ENCODE measurements at regions not wholly inside any gene's neighbourhood (a gene's known extent, or its start where the extent isn't known, plus 50 kb on each side); places are given as distances from the start of the nearest gene placed in this dataset.
"Not testable (repeated sequence)": the region's sequence is repeated elsewhere in the genome, so short reads cannot be mapped to it uniquely, and the experiment has no call there.

- DNase-seq (ENCODE audit: low read depth, low spot score), result no peak
These were observed 89.7 kb upstream of the SH3BP4 start for GRCh38 chr2:234861841-234862735.

DNA sequence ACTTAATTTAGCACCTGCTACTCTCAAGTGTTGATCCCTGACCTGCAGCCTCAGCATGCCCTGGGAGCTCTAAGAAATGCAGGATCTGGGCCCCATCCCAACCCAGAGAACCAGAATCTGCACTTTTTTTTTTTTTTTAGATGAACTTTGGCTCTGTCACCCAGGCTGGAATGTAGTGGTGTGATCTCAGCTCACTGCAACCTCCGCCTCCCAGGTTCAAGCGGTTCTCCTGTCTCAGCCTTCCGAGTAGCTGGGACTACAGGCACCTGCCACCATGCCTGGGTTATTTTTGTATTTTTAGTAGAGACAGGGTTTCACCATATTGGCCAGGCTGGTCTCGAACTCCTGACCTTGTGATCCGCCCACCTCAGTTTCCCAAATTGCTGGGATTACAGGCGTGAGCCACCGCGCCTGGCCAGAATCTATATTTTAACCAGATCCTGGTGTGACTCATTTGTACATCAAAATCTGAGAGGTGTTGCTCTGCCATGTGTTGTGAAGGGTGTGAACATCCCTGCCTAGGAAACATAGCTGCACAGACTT is 92.4 kb upstream of the SH3BP4 start:
- DNase-seq (ENCODE audit: low read depth, low spot score), result not testable (repeated sequence)

- peak; percentile 51 for DNase-seq (ENCODE audit: low read depth, low spot score)
These were observed 93.0 kb upstream of the SH3BP4 start for GRCh38 chr2:234858790-234859329.

DNA sequence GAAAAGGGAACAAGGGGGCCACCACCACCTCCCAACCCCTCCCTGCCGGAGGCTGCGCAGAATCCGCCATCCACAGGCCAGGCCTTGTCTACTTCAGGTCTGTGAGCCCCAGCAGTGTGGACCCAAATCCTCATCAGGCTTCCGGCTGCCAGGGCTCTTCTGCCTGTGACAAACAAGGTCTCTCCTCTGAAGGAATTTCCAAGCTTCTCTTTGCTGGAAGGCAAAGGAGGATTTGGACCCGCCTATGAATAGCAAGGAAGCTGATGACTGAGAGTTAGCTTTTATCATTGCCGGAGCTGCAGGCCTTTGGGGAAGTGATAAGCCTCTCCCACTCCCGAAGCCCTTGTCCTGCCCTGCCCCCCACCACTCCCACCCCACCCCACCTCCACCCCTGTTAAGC is 93.7 kb upstream of the SH3BP4 start:
- peak; percentile 73 for DNase-seq (ENCODE audit: low read depth, low spot score)

DNA sequence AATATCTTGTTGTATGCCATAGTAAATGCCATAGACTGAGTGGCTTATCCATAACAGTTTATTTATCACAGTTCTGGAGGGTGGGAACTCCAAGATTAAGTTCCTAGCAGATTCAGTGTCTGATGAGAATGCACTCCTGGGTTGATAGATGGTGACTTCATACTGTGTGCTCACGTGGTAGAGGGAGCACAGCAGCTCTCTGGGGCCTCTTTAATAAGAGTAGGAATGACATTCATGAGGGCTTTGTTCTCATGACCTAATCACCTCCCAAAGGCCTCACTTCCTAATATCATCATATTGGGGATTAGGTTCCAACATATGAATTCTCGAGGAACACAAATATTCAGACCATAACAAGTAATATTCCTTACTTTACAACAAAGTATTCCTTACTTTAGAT is 98.1 kb upstream of the SH3BP4 start:
- DNase-seq (ENCODE audit: low read depth, low spot score), result no peak

GRCh38 chr2:234852941-234853340 is 98.9 kb upstream of the SH3BP4 start:
- no peak for DNase-seq (ENCODE audit: low read depth, low spot score)

DNA sequence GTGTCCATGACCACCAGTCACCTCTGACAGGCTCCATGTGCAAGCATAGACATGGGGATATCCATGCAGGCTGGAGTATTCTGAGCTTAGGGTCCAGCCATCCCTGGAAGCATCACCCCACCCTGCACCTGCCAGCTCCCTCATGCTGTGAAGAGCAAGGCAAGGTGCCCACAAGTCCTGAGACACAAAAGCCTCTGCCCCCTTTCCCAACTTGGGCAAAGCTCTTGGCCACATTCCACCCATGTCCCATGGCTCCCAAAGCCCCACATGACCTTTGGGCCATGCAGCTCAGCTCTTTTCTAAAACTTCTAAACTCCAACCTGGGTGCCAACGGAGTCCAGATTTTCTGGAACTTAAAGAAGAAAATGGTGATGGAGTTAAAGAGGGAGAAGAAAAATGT is 99.8 kb upstream of the SH3BP4 start:
- DNase-seq (ENCODE audit: low read depth, low spot score), result no peak

GRCh38 chr2:234851451-234851850 is 100.4 kb upstream of the SH3BP4 start:
- DNase-seq (ENCODE audit: low read depth, low spot score), result no peak

GRCh38 chr2:234850818-234851217 is 101.0 kb upstream of the SH3BP4 start:
- no peak for DNase-seq (ENCODE audit: low read depth, low spot score)

DNA sequence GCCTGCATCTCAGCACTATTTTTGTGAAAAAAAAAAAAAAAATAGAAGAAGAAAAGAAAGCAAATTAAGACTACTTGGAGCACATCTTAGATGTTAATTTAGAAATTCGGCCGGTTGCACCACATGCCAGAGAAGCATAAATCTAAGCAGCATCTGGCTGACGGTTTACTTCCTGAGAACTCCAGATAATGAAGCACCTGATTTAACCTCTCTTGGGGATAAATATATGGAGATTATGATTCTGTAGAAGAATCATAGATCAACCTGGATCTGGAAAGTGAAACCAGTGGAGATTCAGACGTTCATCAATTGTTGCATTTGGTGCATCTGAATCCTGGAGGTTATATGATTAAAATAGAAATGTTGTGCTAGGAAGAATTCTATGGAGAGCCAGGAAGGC is 102.1 kb upstream of the SH3BP4 start:
- DNase-seq (ENCODE audit: low read depth, low spot score), result no peak

DNA sequence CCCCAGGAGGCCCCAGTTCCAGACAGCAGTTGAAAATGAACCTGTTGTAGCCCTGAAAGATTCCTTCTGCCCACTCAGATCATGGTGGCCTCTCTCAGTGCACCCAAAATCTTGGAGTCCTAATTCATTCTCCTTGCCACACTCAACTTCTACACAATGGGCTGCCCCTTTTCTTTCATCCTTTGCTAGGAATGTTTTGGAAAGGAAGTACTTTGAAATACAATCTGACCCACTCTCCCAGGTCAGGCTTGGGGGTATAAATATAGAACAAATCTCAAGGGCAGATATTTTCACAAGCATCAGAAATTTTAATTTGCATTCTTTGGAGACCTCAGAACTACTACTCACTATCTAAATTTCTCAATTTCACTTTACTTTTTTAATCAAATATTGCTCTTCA is 103.2 kb upstream of the SH3BP4 start:
- DNase-seq (ENCODE audit: low read depth, low spot score), result no peak

GRCh38 chr2:234847639-234848038 is 104.2 kb upstream of the SH3BP4 start:
- DNase-seq (ENCODE audit: low read depth, low spot score), result no peak

DNA sequence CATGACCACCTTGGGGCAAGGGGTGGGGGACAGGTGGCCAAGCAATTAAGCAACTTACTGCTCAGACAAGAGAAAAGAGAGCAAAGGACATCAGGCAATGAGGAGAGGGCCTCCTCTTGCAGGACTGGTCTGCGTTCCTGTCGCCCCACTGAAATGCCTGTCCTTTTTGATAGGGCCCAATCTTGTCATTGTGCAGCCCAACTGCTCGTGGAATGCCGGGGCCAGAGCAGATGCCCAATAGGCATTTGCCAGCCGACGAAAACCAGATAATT is 104.5 kb upstream of the SH3BP4 start:
- peak; percentile 73 for DNase-seq (ENCODE audit: low read depth, low spot score)

DNA sequence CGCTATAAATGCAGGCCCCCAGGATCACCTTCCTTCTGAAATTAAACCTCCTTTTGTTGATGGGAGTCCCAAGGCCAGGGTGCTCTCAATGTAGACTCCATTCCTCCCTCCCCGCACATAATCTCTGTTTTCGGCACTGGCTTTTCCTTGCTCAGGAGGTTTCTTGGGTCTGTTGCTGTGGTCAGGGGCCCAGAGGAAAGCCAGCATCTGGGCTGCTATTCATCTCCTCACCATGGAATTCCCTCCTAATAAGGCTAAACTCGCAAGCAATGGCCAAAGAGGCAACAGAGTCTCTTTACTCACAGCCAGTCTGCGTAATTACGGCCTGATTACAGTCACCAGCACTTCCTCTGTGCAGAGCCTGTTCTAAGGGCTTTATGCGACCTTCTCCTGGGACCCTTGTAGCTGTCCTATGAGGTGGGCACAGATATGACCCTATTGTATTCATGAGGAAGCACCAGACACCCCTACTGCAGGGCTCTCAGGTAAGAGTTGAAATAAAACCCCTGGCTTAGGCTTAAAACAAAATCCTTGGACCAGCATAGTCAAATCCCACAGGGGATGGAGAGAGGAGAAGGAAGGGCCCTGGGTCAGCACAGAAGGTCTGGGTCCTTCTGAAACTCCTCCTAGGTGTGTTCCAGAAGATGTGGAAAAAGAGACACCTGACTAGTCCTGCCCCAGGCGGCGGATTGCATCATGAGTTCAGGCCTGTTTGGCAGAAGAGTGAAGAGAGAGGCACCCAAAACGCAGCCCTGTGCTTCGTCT is 105.0 kb upstream of the SH3BP4 start:
- peak; percentile 38 for DNase-seq (ENCODE audit: low read depth, low spot score)

GRCh38 chr2:234845602-234846590 is 105.9 kb upstream of the SH3BP4 start:
- DNase-seq (ENCODE audit: low read depth, low spot score), result no peak

DNA sequence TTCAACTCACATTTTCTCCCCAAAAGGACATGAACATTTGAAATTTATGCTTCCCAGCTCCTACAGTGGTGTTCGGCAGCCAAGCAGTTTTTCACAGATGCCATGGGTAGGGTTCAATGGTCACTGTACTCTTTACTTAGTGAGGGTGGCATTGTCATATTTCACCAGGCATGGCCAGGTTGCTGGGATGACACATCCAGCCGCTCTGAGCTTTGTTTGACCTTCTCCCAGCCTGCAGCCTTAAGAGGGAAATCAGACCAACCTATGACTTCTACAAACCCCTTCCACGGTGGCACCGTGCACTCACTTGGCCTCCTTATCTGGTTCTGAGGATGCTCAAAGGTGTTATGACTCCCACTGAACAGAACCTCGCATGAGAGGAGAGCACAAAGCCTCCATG is 108.4 kb upstream of the SH3BP4 start:
- DNase-seq (ENCODE audit: low read depth, low spot score), result no peak

DNA sequence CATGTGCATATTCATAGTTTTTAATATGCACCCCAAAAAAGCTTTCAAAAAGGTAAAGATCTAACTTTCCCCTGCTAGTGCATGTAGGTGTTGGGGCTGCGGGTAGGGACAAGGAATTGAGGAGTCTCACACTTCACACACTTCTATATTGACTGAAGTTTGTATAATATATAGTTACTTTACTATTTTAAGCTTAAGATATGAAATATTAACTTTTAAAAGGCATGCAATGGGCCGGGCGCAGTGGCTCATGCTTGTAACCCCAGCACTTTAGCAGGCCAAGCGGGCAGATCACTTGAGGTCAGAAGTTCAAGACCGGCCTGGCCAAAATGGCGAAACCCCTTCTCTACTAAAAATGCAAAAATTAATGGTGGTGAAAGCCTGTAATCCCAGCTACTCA is 109.1 kb upstream of the SH3BP4 start:
- DNase-seq (ENCODE audit: low read depth, low spot score), result no peak

- no peak for DNase-seq (ENCODE audit: low read depth, low spot score)
These were observed 110.3 kb upstream of the SH3BP4 start for GRCh38 chr2:234841321-234842015.

- DNase-seq (ENCODE audit: low read depth, low spot score), result peak; percentile 85
These were observed 111.5 kb upstream of the SH3BP4 start for GRCh38 chr2:234840336-234840735.

GRCh38 chr2:234839285-234839684 is 112.5 kb upstream of the SH3BP4 start:
- DNase-seq (ENCODE audit: low read depth, low spot score), result peak; percentile 68

DNA sequence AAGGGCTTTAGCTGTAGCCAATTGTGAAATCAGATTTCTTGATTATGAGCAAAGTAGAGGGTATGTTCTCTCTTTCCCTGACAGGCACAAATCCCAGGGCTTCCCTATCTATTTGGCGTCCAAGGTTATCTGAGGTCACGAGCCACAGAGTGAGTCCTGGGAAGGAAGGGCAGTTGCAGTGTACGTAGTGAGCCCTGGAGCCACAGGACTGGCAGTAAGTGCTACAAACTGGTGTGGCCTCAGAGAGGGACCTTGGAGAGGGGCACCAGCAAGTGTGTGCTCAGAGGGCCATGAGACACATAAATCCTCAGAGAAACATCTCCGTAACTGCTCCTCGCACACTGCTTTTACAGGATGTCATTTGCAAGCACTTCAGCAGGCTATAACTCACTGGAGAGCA is 115.5 kb upstream of the SH3BP4 start:
- DNase-seq (ENCODE audit: low read depth, low spot score), result peak; percentile 53
